ENCODE measurements at regions not wholly inside any gene's neighbourhood (a gene's known extent, or its start where the extent isn't known, plus 50 kb on each side); places are given as distances from the start of the nearest gene placed in this dataset.

- H3K4me3 Mint-ChIP-seq (ENCODE audit: low read depth, unreplicated experiment), result no peak overlapping the region
- no TSS peak for BruUV-seq (replicated peaks)
- no peak overlapping the region for H3K27ac Mint-ChIP-seq (ENCODE audit: unreplicated experiment)
- peaks cover 49% of the 10 kb centered on the region for H3K4me1 Mint-ChIP-seq (ENCODE audit: low read depth, unreplicated experiment)
- CTCF ChIA-PET, result no interaction called here
- intact Hi-C loops (cut with micrococcal nuclease; ENCODE audit: unreplicated experiment), result no loop called here
- no peak for DNase-seq
- H3K9me3 Mint-ChIP-seq (ENCODE audit: low read depth, unreplicated experiment), result no peaks in the 10 kb centered on the region
- TF ChIP-seq CTCF (IDR thresholded peaks at IDR 0.05; ENCODE audit: unreplicated experiment), result no peak
- H3K36me3 Mint-ChIP-seq (ENCODE audit: insufficient read depth, unreplicated experiment), result no peaks in the 10 kb centered on the region
- no peaks in the 10 kb centered on the region for H3K27me3 Mint-ChIP-seq (ENCODE audit: unreplicated experiment)
Observed at GRCh38 chr1:67634396-67634935, 50.5 kb upstream of the GADD45A start.

GRCh38 chr1:67635055-67635809, 49.8 kb upstream of the GADD45A start:
- Mint-ChIP-seq H3K4me1 (ENCODE audit: low read depth, unreplicated experiment) (peaks cover 45% of the 10 kb centered on the region), H3K36me3 (ENCODE audit: insufficient read depth, unreplicated experiment) (no peaks in the 10 kb centered on the region), H3K27me3 (ENCODE audit: unreplicated experiment) (no peaks in the 10 kb centered on the region), H3K4me3 (ENCODE audit: low read depth, unreplicated experiment) (no peak overlapping the region), H3K9me3 (ENCODE audit: low read depth, unreplicated experiment) (no peaks in the 10 kb centered on the region), H3K27ac (ENCODE audit: unreplicated experiment) (no peak overlapping the region)
- intact Hi-C loops (cut with micrococcal nuclease; ENCODE audit: unreplicated experiment), result no loop called here
- no TSS peak for BruUV-seq (replicated peaks)
- no peak for TF ChIP-seq CTCF (IDR thresholded peaks at IDR 0.05; ENCODE audit: unreplicated experiment)
- CTCF ChIA-PET, result no interaction called here
- DNase-seq, result no peak
